Choroid plexus epithelial cell (primary cell): ENCODE measurements at regions not wholly inside any gene's neighbourhood (a gene's known extent, or its start where the extent isn't known, plus 50 kb on each side); places are given as distances from the start of the nearest gene placed in this dataset.

Experiments used
- DNase-seq: peaks from one replicate; pipeline ENCODE4 v3.0.0-alpha.2; 2010; ENCODE audit warnings: low read depth
- H3K4me3 ChIP-seq: 2 replicates; pipeline ENCODE4 v1.5.1; 2011; ENCODE audit warnings: low read depth, mild to moderate bottlenecking, control low read depth, low read length, moderate library complexity
- TF ChIP-seq, protein P1 (sequence below): conservative IDR thresholded peaks from 2 replicates; pipeline ENCODE4 v1.5.1; 2011; ENCODE audit warnings: low read depth, mild to moderate bottlenecking, control low read depth, inconsistent platforms, low read length, moderate library complexity

DNA sequence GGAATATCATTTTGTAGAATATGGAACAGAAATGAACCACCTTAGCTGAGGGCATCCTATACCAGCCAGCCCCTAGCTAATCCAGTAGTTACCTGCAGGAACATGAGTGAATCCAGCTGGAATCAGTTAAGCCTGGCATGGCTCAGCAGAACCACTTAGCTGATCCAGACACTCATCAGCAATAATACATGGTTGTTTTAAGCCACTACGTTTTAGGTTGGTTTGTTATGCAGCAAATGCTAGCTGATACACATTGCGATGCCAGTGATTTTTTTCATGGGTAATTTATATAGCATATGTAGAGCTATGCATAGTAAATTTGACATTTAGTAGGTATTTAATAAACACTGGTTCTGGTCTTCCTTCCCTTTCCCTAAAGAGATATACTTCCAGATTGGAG is 201.9 kb upstream of the JAG1 start:
- no peak overlapping the region for H3K4me3 ChIP-seq
- no peak for DNase-seq
- TF ChIP-seq, protein P1, sequence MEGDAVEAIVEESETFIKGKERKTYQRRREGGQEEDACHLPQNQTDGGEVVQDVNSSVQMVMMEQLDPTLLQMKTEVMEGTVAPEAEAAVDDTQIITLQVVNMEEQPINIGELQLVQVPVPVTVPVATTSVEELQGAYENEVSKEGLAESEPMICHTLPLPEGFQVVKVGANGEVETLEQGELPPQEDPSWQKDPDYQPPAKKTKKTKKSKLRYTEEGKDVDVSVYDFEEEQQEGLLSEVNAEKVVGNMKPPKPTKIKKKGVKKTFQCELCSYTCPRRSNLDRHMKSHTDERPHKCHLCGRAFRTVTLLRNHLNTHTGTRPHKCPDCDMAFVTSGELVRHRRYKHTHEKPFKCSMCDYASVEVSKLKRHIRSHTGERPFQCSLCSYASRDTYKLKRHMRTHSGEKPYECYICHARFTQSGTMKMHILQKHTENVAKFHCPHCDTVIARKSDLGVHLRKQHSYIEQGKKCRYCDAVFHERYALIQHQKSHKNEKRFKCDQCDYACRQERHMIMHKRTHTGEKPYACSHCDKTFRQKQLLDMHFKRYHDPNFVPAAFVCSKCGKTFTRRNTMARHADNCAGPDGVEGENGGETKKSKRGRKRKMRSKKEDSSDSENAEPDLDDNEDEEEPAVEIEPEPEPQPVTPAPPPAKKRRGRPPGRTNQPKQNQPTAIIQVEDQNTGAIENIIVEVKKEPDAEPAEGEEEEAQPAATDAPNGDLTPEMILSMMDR, result no peak

DNA sequence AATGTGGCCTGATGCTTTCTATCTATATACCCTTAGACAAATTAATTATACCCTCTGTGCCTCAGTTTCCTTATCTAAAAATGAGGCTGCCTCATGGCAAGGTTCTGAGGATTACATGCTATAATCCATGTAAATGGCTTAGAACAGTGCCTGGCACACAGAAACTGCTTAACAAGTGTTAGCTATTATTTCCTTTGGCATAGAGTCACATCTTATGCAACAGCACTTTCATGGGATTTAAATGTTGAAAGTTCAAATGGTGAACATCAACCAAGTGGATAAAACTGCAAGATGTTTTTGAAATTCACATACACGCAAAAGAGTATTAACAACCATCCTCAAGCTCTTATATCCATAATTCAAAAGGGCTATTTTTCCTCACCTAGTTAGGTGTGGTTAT is 202.8 kb upstream of the JAG1 start:
- TF ChIP-seq, protein P1, result no peak
- DNase-seq, result peak; percentile 51
- no peak overlapping the region for H3K4me3 ChIP-seq

DNA sequence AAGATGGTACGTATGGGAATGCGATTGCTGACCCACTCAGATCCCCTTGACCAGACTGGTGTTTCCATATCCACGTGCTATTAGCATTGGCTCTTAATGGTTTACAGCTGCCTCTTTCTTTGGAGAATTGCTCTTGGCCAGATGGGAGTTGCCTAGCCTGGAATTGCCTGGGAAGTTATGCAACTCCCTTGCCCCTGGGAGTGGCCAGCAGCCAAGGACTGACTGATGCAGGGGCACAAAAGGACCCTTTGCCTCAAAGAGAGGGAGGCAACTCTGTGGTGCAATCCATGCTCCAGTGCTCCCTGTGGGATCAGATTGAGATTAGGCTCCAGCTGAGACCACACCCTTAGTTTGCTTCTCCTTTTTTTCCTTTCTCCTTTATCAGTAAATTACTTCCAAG is 203.5 kb upstream of the JAG1 start:
- DNase-seq, result no peak
- TF ChIP-seq, protein P1, result no peak
- no peak overlapping the region for H3K4me3 ChIP-seq

DNA sequence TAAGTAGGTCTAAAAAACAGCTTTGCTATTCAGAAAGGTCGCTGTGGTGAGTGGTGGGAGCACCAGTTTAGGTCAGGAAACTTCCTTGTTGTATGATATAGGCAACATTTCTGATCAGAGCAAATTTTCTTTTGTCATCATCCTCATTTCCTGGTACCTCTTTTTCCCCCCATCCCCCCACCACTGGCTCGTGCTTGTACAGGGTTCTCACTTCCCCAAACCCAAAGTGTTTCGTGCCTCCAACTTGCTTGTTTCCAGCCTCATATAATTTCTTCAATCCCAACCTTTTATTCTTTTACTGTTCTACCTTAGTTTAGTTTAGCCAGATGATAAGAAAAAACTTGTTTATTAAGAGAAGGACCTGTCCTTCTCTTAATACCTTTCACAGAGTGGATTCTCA is 209.4 kb upstream of the JAG1 start:
- DNase-seq, result no peak
- TF ChIP-seq, protein P1, result no peak
- no peak overlapping the region for H3K4me3 ChIP-seq

DNA sequence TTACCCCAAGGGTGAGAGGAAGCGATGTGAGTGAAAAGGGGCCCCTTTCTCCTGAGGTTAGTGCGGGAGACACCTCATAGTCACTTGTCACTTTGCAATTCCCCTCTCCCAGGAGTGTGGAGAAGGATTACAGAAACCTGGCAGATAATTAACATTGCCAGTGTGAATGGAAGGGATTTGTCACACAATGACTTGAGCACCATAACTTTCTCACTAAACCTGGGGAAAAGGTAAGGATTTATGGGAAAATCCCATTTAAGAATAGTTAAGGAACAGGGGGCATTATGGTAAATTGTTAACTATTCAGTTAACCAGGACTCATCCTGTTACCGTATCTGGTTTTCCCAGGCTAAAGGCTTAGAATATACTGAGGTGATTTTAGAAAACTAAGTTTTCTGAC is 219.5 kb upstream of the JAG1 start:
- H3K4me3 ChIP-seq, result no peak overlapping the region
- TF ChIP-seq, protein P1, result no peak
- DNase-seq, result no peak

DNA sequence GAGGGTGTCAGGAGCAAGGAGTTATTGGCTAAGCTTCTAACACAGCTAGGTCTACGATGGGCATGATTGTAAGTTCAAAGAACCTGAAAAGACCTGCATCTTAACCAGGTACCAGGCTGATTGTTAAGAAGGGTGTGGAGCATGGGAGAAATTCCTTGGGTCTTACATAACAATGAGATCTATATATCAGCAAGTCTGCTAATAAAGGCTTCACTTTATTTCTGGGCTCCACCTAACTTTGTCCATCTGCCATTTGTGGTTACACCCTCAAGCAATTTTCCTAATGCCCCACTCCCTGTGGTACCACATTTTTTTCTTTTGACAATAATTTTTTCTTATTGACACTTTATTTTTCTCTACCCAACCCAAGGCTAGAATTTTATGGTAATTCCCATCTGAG is 223.5 kb upstream of the JAG1 start:
- no peak overlapping the region for H3K4me3 ChIP-seq
- TF ChIP-seq, protein P1, result no peak
- DNase-seq, result no peak

DNA sequence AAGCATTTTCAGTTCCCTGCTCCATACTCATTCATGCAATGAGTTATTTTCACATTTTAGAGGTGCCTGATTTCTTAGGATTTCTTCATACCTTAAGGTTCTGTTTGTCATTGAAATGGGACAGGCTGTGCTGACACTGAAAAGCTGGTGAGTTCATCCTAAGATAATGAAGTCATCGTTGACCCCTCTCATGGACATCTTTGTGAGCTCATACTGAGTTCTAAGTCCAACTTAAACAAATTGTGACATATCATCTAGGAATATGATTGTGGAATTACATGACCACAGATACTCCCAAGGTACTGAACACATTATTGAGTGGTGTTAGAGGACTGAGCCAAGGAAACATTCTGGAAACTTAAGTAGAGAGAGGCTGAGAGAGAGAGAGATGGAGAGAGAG is 224.8 kb upstream of the JAG1 start:
- TF ChIP-seq, protein P1, result no peak
- peak; percentile 33 for DNase-seq
- no peak overlapping the region for H3K4me3 ChIP-seq
